Cardiac fibroblast (primary cell): ENCODE measurements at regions not wholly inside any gene's neighbourhood (a gene's known extent, or its start where the extent isn't known, plus 50 kb on each side); places are given as distances from the start of the nearest gene placed in this dataset.

Source experiments
- DNase-seq, 2 donors: peaks; one replicate each; pipeline versions ENCODE4 v3.0.0 to v3.0.0-alpha.2; 2010; ENCODE audit warnings: low read depth in 2 of 2
- H3K4me3 ChIP-seq, 2 donors: replicated peaks in 1 of 2; 1 replicate in 1 of 2; 2 replicates in 1 of 2; pipeline ENCODE4 v1.5.1; 2011; ENCODE audit warnings: low read depth in 2 of 2, low read length in 2 of 2, mild to moderate bottlenecking in 2 of 2, moderate library complexity in 1 of 2
- TF ChIP-seq, protein P1 (sequence below): IDR thresholded peaks from one replicate; pipeline ENCODE4 v1.5.1; 2011; ENCODE audit warnings: low read depth, mild to moderate bottlenecking, low read length, inconsistent platforms

- DNase-seq, result peak in 1 of 2 donors; percentile 28
- H3K4me3 ChIP-seq, result no peak overlapping the region
- TF ChIP-seq, protein P1, sequence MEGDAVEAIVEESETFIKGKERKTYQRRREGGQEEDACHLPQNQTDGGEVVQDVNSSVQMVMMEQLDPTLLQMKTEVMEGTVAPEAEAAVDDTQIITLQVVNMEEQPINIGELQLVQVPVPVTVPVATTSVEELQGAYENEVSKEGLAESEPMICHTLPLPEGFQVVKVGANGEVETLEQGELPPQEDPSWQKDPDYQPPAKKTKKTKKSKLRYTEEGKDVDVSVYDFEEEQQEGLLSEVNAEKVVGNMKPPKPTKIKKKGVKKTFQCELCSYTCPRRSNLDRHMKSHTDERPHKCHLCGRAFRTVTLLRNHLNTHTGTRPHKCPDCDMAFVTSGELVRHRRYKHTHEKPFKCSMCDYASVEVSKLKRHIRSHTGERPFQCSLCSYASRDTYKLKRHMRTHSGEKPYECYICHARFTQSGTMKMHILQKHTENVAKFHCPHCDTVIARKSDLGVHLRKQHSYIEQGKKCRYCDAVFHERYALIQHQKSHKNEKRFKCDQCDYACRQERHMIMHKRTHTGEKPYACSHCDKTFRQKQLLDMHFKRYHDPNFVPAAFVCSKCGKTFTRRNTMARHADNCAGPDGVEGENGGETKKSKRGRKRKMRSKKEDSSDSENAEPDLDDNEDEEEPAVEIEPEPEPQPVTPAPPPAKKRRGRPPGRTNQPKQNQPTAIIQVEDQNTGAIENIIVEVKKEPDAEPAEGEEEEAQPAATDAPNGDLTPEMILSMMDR, result no peak
These were observed 129.2 kb upstream of the SUCLG2 start for GRCh38 chr3:67783281-67784250.

DNA sequence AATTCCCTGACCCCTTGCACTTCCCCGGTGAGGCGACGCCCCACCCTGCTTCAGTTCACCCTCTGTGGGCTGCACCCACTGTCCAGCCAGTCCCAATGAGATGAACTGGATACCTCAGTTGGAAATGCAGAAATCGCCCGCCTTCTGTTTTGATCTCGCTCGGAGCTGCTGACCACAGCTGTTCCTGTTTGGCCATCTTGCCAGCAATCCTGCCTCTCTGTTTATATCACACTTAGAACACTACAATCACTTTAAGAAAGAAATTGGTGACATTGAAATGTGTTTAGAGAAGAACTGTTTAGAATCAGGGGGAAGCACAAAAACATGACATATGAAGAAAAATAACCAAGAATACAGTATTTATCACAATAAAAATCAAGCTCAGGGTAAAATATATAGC is 127.5 kb upstream of the SUCLG2 start:
- H3K4me3 ChIP-seq, result no peak overlapping the region
- TF ChIP-seq, protein P1, result no peak
- DNase-seq, result no peak

GRCh38 chr3:67781218-67781617 is 126.8 kb upstream of the SUCLG2 start:
- no peak for DNase-seq
- TF ChIP-seq, protein P1, result no peak

GRCh38 chr3:67774676-67775075 is 120.3 kb upstream of the SUCLG2 start:
- no peak for DNase-seq
- no peak overlapping the region for H3K4me3 ChIP-seq
- TF ChIP-seq, protein P1, result no peak

More at GRCh38 chr3:67781218-67781617, 126.8 kb upstream of the SUCLG2 start:
- H3K4me3 ChIP-seq, result no peak overlapping the region

GRCh38 chr3:67765575-67765974 is 111.2 kb upstream of the SUCLG2 start:
- no peak overlapping the region for H3K4me3 ChIP-seq
- TF ChIP-seq, protein P1, result no peak
- no peak for DNase-seq

GRCh38 chr3:67745296-67745695 is 90.9 kb upstream of the SUCLG2 start:
- no peak for DNase-seq
- no peak overlapping the region for H3K4me3 ChIP-seq
- TF ChIP-seq, protein P1, result no peak
